DMS114 treated with DMSO at 0.1 percent for 48 hours (cell line): ENCODE measurements at regions not wholly inside any gene's neighbourhood (a gene's known extent, or its start where the extent isn't known, plus 50 kb on each side); places are given as distances from the start of the nearest gene placed in this dataset.

ENCODE experiments used
- DNase-seq: peaks from one replicate; lab custom pipeline; 2025; ENCODE audit not compliant: unreplicated experiment; lab: John Stamatoyannopoulos, UW

- no peak for DNase-seq
Measured at GRCh38 chr2:145366341-145366740, 846.4 kb upstream of the ZEB2 start.

GRCh38 chr2:145360129-145360790 is 840.3 kb upstream of the ZEB2 start:
- DNase-seq, result no peak

GRCh38 chr2:145359561-145359960 is 839.6 kb upstream of the ZEB2 start:
- DNase-seq, result no peak

- no peak for DNase-seq
Measured at GRCh38 chr2:145356056-145356455, 836.1 kb upstream of the ZEB2 start.

- no peak for DNase-seq
Measured at GRCh38 chr2:145352484-145352883, 832.6 kb upstream of the ZEB2 start.

GRCh38 chr2:145351864-145352425 is 832.0 kb upstream of the ZEB2 start:
- DNase-seq, result no peak

- DNase-seq, result no peak
Measured at GRCh38 chr2:145350011-145350410, 830.1 kb upstream of the ZEB2 start.

DNA sequence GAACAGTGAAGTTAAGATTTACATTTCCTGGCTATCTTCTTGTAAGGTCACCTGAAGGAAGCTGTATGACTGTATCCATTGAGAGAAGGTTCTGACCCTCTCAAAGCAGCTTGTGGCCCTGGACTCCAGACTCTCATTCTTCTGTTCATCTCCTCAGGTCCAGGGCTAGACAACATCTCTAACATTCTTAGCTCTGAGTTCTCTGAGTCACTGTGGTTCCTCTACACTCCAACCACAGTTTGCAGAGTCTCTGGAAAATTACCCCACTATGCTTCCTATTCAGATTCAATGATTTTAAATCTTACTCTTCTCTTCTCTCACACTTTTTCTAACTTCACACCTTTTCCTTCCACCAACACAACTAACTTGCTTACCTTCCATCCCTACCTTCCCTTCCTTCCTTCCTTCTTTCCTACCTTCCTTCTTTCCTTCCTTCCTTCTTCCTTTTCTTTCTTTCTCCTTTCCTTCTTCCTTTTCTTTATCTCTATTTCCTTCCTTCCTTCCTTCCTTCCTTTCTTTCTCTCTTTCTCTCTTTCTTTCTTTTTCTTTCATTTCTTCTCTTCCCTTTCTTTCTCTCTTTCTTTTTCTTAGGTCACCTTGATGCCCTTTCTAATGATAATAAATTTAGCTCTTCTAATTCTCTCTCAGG is 824.3 kb upstream of the ZEB2 start:
- DNase-seq, result no peak

- no peak for DNase-seq
Measured at GRCh38 chr2:145343287-145343686, 823.4 kb upstream of the ZEB2 start.

GRCh38 chr2:145341536-145341935 is 821.6 kb upstream of the ZEB2 start:
- no peak for DNase-seq

DNA sequence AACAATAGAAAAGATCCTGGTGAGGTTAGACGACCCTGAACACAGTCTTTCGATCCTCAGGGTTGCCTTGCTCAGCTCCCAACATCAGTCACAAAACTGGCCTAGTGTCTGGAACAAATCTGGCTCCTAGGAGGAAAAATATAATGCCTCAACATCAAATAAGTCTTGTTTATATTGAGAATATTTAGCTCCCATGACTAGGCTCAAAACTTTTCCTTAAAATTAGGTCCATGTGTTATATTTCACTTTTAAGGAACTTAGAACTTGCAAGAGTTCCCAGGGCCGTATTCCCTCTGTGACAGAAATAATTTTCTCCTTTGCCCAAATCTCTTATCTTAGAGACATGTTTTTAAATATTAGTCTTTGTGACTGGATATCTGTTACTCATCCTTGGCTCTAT is 819.7 kb upstream of the ZEB2 start:
- DNase-seq, result no peak

GRCh38 chr2:145332210-145332898 is 812.4 kb upstream of the ZEB2 start:
- no peak for DNase-seq

GRCh38 chr2:145329971-145330370 is 810.1 kb upstream of the ZEB2 start:
- no peak for DNase-seq

DNA sequence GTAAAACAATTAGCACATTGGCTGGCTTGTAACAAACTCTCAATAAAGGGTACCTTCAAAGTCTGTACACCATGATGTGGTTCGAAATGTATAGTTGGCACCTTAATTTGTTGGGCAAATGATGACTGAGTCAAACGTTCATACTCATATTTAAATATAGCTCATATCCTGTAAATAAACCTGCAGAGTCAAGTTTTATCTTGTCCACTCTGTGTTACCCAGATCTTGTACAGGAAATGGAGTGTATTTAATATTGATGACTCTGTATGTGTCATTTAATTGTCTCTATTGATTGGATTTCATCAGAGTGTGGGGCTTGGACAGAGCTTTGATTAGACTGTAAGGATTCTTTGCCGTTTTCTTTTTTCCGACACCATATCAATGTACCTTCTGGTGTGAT is 805.6 kb upstream of the ZEB2 start:
- no peak for DNase-seq

DNA sequence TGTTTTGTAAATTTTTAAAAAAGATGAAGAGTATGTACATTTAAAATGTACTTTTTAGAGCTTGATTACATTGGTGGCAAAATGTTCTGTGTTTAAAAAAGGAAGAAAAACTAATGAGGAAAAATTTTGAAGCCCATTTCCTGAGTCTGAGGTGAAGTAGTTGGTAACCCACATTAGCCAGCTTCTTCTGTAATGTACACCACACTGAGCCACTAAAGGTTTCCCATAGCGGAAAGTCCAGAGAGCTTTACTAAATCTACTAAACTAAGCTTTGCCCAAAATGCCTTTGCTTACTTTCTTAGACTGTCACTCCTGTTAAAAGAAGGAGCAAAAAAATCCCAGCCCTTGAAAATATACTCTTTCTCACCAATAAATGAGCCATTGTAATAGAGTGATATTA is 804.8 kb upstream of the ZEB2 start:
- DNase-seq, result no peak

DNA sequence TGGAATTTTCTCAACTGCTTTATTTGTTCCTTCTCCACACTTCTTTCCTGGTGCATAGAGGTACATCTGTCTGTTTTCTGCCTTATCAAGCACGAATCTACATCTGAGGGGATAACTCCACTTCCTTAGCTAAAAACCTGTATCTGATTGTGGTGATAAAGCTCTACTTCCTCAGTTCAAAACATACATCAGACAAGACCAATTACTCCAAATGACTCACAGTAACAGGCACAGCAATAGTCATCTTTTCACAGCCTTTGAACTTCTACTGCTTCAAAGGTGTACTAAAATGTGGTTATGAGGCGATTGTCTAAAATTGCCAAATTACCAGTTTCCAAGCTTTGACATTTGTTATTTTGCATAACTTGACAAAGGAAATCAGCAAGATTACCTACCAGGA is 803.6 kb upstream of the ZEB2 start:
- DNase-seq, result no peak

- no peak for DNase-seq
Measured at GRCh38 chr2:145321344-145321743, 801.4 kb upstream of the ZEB2 start.

GRCh38 chr2:145316496-145316895 is 796.6 kb upstream of the ZEB2 start:
- no peak for DNase-seq

- no peak for DNase-seq
Measured at GRCh38 chr2:145315053-145315452, 795.1 kb upstream of the ZEB2 start.

GRCh38 chr2:145314119-145314633 is 794.3 kb upstream of the ZEB2 start:
- DNase-seq, result no peak

DNA sequence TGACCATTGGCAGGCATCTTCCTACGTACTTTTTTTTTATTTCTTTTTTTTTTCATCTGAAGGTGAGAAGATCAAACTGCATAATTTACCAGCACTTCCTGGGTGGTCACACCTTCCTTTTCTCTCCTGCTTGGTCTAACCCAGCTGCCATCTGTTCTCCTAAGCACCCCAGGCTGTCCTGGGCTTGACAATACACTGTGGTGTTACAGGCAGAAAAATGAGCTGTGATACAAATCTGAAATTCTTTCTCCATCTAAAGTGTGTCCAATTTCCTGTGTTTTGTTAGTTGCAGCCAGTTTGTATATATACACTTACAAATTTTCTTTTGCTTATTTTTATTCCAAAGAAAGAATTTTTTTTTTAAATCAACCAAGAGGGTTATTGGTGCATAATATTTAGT is 786.0 kb upstream of the ZEB2 start:
- DNase-seq, result no peak

- DNase-seq, result no peak
Measured at GRCh38 chr2:145304501-145304900, 784.6 kb upstream of the ZEB2 start.
